Esophagus squamous epithelium (tissue), 4 donors: ENCODE measurements at regions not wholly inside any gene's neighbourhood (a gene's known extent, or its start where the extent isn't known, plus 50 kb on each side); places are given as distances from the start of the nearest gene placed in this dataset.

Source experiments
- POLR2A ChIP-seq, 4 donors: fragments of 450-650 bp; IDR thresholded peaks; one replicate each; pipeline ENCODE4 v1.6.1; 2017; ENCODE audit warnings: antibody characterized with exemption in 4 of 4, mild to moderate bottlenecking in 4 of 4, moderate library complexity in 3 of 4
- TF ChIP-seq, protein P1 (sequence below), 6 experiments: fragments of 450-650 bp in 4 of 6; fragments of 200-600 bp in 2 of 6; sonication (generic) in 2 of 6; IDR thresholded peaks; one replicate each; pipeline ENCODE4 v1.5.1; 2016 to 2019; ENCODE audit warnings: antibody characterized with exemption in 6 of 6, mild to moderate bottlenecking in 4 of 6, moderate library complexity in 4 of 6

DNA sequence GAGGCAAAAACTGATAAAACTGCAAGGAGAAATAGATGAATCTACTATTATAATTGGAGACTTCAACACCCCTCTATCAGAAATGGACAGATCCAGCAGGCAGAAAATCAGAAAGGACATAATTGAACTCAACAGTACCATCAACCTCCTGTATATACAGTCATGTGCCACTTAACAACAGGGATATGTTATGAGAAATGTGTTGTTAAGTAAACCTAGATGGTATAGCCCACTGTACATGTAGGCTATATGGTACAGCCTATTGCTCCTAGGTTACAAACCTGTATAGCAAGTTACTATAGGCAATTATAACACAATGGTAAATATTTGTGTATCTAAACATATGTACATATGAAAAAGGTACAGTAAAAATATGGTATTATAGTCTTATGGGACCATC is 66.8 kb upstream of the PHF21A start:
- TF ChIP-seq, protein P1, sequence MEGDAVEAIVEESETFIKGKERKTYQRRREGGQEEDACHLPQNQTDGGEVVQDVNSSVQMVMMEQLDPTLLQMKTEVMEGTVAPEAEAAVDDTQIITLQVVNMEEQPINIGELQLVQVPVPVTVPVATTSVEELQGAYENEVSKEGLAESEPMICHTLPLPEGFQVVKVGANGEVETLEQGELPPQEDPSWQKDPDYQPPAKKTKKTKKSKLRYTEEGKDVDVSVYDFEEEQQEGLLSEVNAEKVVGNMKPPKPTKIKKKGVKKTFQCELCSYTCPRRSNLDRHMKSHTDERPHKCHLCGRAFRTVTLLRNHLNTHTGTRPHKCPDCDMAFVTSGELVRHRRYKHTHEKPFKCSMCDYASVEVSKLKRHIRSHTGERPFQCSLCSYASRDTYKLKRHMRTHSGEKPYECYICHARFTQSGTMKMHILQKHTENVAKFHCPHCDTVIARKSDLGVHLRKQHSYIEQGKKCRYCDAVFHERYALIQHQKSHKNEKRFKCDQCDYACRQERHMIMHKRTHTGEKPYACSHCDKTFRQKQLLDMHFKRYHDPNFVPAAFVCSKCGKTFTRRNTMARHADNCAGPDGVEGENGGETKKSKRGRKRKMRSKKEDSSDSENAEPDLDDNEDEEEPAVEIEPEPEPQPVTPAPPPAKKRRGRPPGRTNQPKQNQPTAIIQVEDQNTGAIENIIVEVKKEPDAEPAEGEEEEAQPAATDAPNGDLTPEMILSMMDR (IDR thresholded peaks at IDR 0.05) = no peak
- no peak for TF ChIP-seq POLR2A (IDR thresholded peaks at IDR 0.05)
